Spinal cord (tissue), 9 donors: ENCODE measurements at regions not wholly inside any gene's neighbourhood (a gene's known extent, or its start where the extent isn't known, plus 50 kb on each side); places are given as distances from the start of the nearest gene placed in this dataset.
A peak's percentile ranks its signal among the peaks of the same experiment; 100 is the strongest.
"Not testable (repeated sequence)": the region's sequence is repeated elsewhere in the genome, so short reads cannot be mapped to it uniquely, and the experiment has no call there.

Source experiments
- DNase-seq, 6 donors: peaks; one replicate each; pipeline versions ENCODE4 v3.0.0 to v3.0.0-alpha.2; 2013 to 2015; ENCODE audit warnings: low spot score in 6 of 6, low read depth in 4 of 6
- H3K27ac ChIP-seq: one replicate; pipeline ENCODE4 v1.5.1; 2013; ENCODE audit warnings: low read depth, low read length, control low read depth
- H3K27me3 ChIP-seq: one replicate; pipeline ENCODE4 v1.6.1; 2013; ENCODE audit warnings: low read length; ENCODE audit not compliant: control insufficient read depth, insufficient read depth
- H3K36me3 ChIP-seq: one replicate; pipeline ENCODE4 v1.6.1; 2013; ENCODE audit warnings: low read length; ENCODE audit not compliant: control insufficient read depth, insufficient read depth
- H3K4me1 ChIP-seq: one replicate; pipeline ENCODE4 v1.6.1; 2013; ENCODE audit warnings: low read length; ENCODE audit not compliant: control insufficient read depth, insufficient read depth
- H3K4me3 ChIP-seq: one replicate; pipeline ENCODE4 v1.5.1; 2013; ENCODE audit warnings: low read depth, low read length, control low read depth
- H3K9me3 ChIP-seq: one replicate; pipeline ENCODE4 v1.6.1; 2013; ENCODE audit warnings: low read length; ENCODE audit not compliant: control insufficient read depth, insufficient read depth
- WGBS: methylation state at CpG from one replicate; pipeline ENCODE4 v1.1.5; 2013; ENCODE audit warnings: missing lambda C conversion rate; ENCODE audit not compliant: insufficient coverage; 5-methylcytosine and 5-hydroxymethylcytosine counted together
- donor health status: healthy.

DNA sequence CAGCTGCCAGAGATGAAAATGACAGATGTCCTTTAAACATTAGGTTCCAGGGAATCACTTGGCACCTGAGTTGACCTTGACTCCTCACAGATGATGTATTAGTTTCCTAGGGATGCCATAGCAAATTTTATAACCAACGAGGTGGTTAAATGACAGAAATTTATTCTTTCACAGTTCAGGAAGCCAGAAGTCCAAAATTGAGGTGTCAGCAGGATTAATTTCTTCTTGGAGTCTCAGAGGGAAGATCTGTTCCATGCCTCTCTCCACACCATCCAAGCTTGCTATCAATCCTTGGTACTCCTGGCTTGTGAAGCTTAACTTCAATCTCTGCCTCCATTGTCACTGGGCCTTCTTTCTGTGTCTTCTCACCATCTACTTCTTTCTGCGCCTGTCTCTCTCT lies 249.7 kb upstream of the BTG1 start:
- Histone ChIP-seq H3K9me3 (no peaks in the 10 kb centered on the region), H3K4me3 (no peak overlapping the region), H3K27ac (no peak overlapping the region), H3K27me3 (no peaks in the 10 kb centered on the region), H3K4me1 (no peaks in the 10 kb centered on the region), H3K36me3 (no peaks in the 10 kb centered on the region)
- no peak for DNase-seq
- WGBS: 80% methylated on average over 2 of the region's 2 CpGs

DNA sequence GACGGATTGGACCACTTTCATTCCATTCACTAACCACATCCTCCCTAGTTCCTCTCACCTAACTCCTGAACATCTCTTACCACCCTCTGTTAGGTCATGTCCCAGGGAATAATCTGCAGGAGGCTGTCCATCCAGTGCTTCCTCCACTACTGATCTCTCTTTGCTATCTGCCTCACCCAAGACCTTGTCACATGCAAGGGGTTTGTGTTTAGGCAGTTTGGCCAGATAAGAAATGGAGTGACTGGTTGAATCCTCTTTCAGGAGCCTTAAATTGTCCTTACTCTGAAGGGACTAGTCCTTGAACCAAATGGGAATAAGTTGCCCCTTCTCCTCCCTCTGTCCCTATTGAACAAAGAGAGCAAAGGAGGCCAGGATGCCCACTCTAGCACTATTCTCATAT lies 249.2 kb upstream of the BTG1 start:
- no peak overlapping the region for H3K4me3 ChIP-seq
- no peak overlapping the region for H3K27ac ChIP-seq
- no peaks in the 10 kb centered on the region for H3K27me3 ChIP-seq
- no peaks in the 10 kb centered on the region for H3K4me1 ChIP-seq
- DNase-seq: no peak
- WGBS: 87% methylated on average over 1 of the region's 1 CpG
- no peaks in the 10 kb centered on the region for H3K9me3 ChIP-seq
- H3K36me3 ChIP-seq: no peaks in the 10 kb centered on the region

DNA sequence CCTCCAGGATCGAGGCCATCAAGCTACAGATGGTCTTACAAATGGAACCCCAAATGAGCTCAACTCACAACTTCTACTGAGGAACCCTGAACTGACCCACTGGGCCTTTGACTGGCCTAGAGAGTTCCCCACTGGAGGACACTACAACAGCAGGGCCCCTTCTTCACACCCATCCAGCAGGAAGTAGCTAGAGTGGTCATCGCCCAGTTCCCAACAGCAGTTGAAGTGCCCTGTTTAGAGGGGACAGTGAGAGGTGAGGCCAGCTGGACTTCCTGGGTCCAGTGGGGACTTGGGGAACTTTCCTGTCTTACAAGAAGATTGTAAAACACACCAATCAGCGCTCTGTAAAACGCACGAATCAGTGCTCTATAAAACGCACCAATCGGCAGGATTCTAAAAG lies 247.9 kb upstream of the BTG1 start:
- WGBS: 100% methylated on average over 1 of the region's 7 CpGs

DNA sequence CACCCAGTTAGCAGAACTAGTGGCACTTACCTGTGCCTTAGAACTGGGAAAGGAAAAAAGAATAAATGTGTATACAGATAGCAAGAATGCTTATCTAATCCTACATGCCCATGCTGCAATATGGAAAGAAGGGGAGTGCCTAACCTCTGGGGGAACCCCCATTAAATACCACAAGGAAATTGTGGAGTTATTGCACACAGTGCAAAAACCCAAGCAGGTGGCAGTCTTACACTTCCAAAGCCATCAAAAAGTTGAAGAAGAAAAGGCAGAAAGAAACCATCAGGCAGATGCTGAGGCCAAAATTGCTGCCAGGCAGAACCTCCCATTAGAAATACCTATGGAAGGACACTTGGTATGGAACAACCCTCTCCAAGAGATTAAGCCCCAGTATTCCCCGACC lies 246.1 kb upstream of the BTG1 start:
- H3K27me3 ChIP-seq, H3K4me3 ChIP-seq, DNase-seq, H3K27ac ChIP-seq, H3K9me3 ChIP-seq, H3K36me3 ChIP-seq, H3K4me1 ChIP-seq: not testable (repeated sequence)
- WGBS: no CpG with 5 or more reads among the region's 1 CpG

More for the DNA sequence above, 247.9 kb upstream of the BTG1 start:
- H3K9me3 ChIP-seq: no peaks in the 10 kb centered on the region
- no peaks in the 10 kb centered on the region for H3K27me3 ChIP-seq
- H3K4me3 ChIP-seq: no peak overlapping the region
- no peaks in the 10 kb centered on the region for H3K36me3 ChIP-seq
- no peaks in the 10 kb centered on the region for H3K4me1 ChIP-seq
- no peak for DNase-seq
- no peak overlapping the region for H3K27ac ChIP-seq

DNA sequence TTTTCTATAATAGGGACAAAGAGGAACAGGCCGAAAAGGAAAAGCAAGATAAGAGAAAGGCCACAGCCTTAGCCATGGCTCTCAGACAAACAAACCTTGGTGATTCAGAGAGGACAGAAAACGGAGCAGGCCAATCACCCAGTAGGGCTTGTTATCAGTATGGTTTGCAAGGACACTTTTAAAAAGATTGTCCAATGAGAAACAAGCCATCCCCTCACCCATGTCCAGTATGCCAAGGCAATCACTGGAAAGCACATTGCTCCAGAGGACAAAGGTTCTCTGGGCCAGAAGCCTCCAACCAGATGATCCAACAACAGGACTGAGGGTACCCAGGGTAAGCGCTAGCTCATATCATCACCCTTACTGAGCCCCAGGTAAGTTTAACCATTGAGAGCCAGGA lies 243.8 kb upstream of the BTG1 start:
- Histone ChIP-seq H3K4me3 (no peak overlapping the region), H3K4me1 (no peaks in the 10 kb centered on the region), H3K27me3 (no peaks in the 10 kb centered on the region), H3K9me3 (no peaks in the 10 kb centered on the region), H3K27ac (no peak overlapping the region), H3K36me3 (no peaks in the 10 kb centered on the region)
- WGBS: 100% methylated on average over 1 of the region's 3 CpGs
- no peak for DNase-seq

DNA sequence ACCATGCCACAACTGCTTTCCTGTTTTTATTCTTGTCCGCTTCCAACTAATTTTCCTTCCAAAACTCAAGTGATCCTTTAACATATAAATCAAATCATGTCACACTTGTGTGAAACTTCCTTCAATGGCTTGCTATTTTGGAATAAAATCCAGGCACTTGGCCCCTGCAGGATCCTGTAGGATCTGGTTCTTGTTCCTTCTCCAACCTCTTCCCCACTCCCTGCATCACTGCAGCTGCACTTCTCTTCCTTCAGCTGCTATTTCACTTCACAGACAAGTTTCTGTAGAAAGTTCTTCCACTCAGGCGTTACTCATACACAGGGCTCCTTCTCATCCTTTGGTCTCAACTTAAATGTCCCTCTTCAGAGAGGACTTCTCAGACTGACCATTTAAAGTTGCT lies 239.7 kb upstream of the BTG1 start:
- no peaks in the 10 kb centered on the region for H3K36me3 ChIP-seq
- 88% methylated on average over 1 of the region's 2 CpGs for WGBS
- DNase-seq: no peak
- H3K27ac ChIP-seq: no peak overlapping the region
- H3K4me3 ChIP-seq: no peak overlapping the region
- no peaks in the 10 kb centered on the region for H3K27me3 ChIP-seq
- no peaks in the 10 kb centered on the region for H3K9me3 ChIP-seq
- H3K4me1 ChIP-seq: no peaks in the 10 kb centered on the region

DNA sequence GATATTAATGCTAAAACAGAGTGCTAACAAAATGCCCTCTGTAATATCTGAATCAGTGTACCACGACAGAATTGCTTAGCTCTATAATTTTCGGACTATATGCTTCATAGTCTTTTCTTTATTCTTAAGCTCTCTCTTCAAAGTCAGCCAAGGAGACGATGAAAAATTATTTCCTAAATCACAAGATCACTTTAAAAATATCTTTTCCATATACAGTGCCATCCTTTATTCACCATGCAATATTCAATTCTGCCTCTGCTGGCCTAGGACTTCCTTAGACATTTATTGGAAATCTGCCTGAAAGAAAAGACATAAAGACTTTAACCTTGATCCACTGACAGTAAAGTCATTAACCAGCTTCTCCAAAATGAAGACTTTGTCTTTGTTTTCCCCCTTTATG lies 238.9 kb upstream of the BTG1 start:
- 81% methylated on average over 3 of the region's 3 CpGs for WGBS
- Histone ChIP-seq H3K4me1 (no peaks in the 10 kb centered on the region), H3K4me3 (no peak overlapping the region), H3K27ac (no peak overlapping the region), H3K36me3 (no peaks in the 10 kb centered on the region), H3K27me3 (no peaks in the 10 kb centered on the region), H3K9me3 (no peaks in the 10 kb centered on the region)
- DNase-seq: peak in 1 of 6 donors; percentile 26

DNA sequence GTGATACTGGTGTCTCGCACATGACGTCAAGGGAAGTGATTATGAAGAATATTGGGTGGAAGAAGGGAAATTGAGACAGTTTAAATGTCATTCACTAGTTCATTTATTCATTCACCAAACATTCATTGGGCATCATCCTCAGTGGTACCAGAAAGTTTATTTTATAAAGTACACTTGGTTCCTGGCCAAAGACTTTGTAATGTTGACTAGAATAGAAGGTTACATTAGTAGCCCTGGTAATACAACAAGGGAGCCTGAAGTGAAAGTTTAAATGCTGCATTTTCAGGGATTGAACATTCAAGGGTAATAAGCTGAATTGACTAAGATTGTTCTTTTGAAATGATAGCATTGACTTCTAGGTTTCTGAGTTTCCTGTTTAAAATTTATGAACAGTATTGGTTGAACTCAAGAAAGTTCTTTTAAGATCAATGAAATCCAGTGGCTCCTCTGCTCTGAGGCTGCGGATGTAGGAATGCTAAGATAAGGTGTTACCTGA lies 236.8 kb upstream of the BTG1 start:
- no peak for DNase-seq
- no peaks in the 10 kb centered on the region for H3K4me1 ChIP-seq
- no peaks in the 10 kb centered on the region for H3K36me3 ChIP-seq
- H3K27me3 ChIP-seq: no peaks in the 10 kb centered on the region
- no peak overlapping the region for H3K4me3 ChIP-seq
- no peaks in the 10 kb centered on the region for H3K9me3 ChIP-seq
- no CpG with 5 or more reads among the region's 3 CpGs for WGBS
- no peak overlapping the region for H3K27ac ChIP-seq

DNA sequence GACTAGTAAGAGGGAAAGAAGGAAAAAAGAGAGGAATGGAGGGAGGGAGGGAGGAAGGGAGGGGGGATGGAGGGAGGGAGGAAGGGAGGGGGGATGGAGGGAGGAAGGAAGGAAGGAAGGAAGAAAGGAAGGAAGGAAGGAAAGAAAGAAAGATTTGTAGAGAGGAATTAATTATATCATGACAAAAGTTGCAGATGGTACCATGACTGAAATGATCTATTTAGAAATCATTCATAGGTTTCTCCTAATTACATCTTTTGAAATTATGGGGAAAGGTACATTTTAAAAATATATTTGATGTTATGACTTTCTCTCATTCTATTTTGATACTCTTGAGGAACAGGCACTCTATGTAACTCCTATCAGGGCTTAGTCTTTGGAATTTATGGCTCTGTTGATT lies 236.2 kb upstream of the BTG1 start:
- no peaks in the 10 kb centered on the region for H3K36me3 ChIP-seq
- no peaks in the 10 kb centered on the region for H3K4me1 ChIP-seq
- H3K9me3 ChIP-seq: no peaks in the 10 kb centered on the region
- H3K4me3 ChIP-seq: no peak overlapping the region
- no peaks in the 10 kb centered on the region for H3K27me3 ChIP-seq
- DNase-seq: no peak
- no peak overlapping the region for H3K27ac ChIP-seq

DNA sequence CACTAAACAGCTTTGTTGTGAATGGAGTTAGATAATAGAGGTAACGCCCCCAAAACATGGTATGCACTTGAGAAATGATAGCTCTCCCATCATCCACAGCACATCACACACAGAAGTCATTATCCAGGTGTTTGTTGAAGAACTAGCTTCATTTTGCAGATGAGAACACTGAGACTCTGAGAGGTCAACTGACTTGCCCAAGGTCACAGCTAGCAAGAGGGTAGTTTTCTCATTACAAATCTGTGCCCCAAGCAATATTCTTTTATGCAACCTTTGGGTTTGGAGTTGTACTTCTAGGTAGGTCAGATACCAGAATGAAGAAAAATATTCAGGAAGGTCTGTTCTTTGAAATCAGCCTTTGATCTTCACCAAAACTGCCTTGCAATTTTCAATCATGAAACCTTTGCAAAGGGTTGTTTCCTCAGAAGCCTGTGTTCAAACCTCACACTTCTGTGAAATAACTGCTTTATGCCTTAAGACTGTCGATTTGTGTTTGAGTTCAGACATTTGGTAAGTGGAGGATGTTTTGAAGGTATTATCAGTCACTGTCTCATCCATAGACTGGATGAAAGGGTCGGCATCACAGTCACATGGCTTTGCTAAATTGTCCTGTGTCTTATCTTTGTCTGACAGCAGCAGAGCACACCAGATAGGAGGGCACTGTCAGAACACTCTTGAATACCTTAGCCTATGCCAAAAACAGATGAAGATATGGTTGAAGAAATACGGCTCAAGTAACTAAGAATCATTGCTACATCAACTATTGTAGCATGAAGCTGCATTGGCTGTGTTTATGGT lies 233.2 kb upstream of the BTG1 start:
- Histone ChIP-seq H3K36me3 (no peaks in the 10 kb centered on the region), H3K4me3 (no peak overlapping the region), H3K27ac (no peak overlapping the region), H3K4me1 (no peaks in the 10 kb centered on the region), H3K9me3 (no peaks in the 10 kb centered on the region), H3K27me3 (no peaks in the 10 kb centered on the region)
- no peak for DNase-seq
- no CpG with 5 or more reads among the region's 4 CpGs for WGBS
